Cardiac septum (tissue), 1 donor: ENCODE measurements at regions not wholly inside any gene's neighbourhood (a gene's known extent, or its start where the extent isn't known, plus 50 kb on each side); places are given as distances from the start of the nearest gene placed in this dataset.

Experiments
- DNase-seq: peaks from one replicate; pipeline ENCODE4 v3.0.0-alpha.2; 2020; ENCODE audit warnings: low spot score
- intact Hi-C: fragments of 100-400 bp; cut with DNase I; formaldehyde crosslinking; loops from one replicate; pipeline ENCODE4 v1.14.0; 2022
- donor health status: DM: no; HTN: no; CAD: no.

DNA sequence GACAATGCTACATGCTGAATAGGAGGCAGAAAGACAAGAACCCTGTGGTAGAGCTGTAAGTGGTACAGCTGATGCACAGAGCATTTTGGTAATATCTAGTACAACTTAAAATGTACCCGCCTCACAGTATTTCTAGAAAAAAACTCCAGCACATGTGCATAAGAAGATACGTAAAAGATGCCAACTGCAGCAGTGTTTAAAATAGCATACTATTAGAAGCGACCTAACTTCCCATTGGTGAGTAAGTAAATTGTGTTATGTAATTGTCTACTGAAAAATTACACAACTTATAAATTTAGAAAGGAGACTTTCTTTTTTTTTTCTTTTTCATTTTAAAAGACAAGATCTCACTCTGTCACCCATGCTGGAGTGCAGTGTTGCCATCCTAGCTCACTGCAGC is 114.3 kb upstream of the CAND1 start:
- intact Hi-C loops = no loop called here
- no peak for DNase-seq

DNA sequence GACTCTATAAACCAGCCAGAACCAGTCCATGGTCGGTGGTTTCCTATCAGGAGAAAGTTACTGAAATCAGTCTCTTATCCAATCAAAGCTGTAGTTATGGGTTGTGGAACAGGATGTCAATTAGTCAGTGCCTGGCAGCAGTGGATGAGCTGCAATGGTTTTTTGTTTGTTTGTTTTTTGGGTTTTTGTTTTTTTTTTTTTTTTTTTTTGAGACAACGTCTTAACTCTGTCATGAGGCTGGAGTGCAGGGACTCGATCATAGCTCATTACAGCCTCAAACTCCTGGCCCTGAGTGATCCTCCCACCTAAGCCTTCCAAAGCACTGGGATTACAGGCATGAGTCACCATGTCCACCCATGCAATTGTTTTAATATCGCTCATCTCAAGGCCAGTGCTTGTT is 113.3 kb upstream of the CAND1 start:
- no peak for DNase-seq
- intact Hi-C loops = no loop called here

DNA sequence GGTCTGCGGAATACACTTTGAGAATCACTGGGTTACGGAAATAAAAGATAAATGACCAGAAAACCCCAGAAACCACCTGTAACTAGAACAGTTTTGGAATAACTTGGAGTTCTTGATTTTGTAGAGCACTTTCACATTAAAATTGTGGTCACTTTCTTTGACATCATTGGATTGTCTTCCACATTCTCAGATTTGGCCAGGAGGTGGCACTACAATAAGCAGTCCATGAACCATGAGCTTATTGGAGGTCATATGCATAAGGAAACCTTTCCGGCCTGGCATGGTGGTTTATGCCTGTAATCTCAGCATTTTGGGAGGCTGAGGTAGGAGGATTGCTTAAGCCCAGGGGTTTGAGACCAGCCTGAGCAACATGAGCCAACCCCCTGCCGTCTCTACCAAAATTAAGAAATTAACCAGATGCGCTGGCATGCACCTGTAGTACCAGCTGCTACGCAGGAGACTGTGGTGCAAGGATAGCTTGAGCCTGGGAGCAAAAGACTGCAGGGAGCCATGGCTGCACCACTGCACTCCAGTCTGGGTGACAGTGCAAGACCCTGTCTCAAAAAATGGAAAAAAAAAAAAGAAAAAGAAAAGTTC is 107.7 kb upstream of the CAND1 start:
- intact Hi-C loops = no loop called here
- DNase-seq = no peak

DNA sequence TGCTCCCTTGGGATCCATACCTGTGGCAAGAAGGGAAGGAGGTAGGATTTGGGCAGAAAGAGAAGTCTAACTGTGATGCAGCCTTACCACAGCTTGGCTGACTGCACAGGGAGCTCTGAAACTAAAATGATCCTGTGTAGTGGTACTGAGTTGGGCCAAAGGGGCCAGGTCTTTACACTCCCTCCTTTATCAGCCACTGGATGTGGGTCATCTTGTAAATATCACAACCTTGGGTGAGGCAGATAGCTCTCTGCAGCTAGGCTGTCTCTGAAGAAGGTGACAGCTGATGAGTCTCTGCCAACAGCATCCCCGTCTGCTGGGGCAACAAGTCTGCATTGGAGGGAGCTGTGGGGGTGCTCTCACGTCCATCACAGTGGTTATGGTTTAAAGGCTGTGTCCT is 95.9 kb upstream of the CAND1 start:
- DNase-seq = no peak
- intact Hi-C loops = no loop called here

DNA sequence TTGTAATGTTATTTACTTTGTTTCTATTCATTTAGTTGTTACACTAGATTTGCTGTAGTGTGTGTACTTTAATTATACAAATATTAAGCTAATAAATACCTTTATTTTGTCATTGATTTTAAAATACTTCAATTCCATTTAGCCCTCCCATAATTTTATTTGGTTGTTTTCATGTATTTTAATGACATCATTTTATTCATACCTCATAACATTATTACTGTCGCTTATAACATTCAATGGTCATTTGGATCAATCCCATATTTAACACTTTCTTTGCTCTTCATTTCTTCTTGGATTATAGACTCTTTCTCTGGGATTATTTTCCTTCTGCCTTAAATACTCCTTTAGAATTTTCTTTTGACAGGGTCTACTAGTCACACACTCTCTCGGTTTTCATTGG is 86.6 kb upstream of the CAND1 start:
- DNase-seq = no peak

DNA sequence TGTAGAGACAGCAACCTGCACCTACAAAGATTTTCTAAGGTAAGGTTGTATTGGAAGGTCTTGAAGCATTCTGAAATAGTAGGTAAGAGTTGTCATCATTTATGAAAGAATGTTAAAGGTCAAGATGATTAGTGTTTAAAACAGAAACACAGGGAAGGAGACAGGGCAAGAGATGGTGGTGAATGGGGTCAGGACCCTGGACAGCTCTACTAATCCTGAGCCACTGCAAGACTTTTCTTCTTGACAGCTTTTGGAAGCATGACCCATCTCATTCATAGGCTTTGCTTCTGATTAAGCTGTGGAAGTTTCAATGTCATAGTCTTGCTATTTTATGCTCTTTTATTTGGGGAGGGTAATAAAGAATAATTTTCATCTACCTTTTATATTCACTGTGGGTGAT is 75.5 kb upstream of the CAND1 start:
- intact Hi-C loops = no loop called here
- no peak for DNase-seq

More for the DNA sequence above, 86.6 kb upstream of the CAND1 start:
- intact Hi-C loops = no loop called here

DNA sequence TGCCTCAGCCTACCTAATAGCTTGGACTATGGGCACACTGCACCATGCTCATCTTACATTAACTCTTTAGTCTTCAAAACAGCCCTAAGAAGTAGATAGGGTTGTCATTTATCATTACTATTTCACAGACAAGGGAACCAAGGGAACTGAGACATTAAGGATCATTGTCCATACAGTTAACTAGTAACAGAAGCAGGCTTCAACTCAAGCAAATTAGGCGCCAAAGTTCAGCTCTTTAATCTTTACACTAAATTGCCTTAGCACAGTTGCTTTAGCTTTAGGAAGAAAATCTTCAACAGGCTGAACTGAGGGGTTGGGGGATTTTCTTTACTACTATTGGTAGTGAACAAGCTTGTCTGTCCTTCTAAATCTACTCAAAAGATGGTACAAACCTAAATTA is 68.8 kb upstream of the CAND1 start:
- intact Hi-C loops = no loop called here
- no peak for DNase-seq

DNA sequence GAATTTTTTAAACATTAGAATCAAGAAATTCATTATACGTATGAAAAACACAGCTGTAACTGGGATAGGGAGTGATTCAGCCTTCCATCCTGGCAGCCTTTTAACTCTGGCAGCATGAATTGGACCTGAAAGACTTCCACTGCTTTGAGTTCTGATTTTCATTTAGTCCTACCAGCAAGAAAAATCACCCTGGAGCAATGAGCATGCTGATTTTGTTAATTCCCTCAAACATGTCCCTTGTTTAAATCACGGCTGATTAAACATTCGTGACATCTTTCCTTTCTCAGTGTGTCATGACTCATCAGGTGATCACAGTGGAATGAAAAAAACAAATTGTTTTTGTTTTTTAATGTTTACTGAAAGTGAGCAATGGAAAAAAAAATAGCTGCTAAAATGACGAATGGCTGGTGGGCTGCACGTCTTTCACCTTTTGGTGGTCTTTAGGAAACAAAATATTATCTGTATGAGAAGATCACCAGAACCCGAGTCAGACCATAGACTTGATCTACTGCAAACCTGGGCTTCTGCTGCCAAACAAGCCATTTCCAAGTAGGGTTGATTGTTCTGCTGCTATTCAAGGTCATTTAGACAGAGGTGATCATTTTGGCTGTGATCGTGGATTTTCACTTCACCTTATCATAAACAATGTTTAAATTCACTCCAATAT is 67.0 kb upstream of the CAND1 start:
- DNase-seq = no peak
- intact Hi-C loops = no loop called here

DNA sequence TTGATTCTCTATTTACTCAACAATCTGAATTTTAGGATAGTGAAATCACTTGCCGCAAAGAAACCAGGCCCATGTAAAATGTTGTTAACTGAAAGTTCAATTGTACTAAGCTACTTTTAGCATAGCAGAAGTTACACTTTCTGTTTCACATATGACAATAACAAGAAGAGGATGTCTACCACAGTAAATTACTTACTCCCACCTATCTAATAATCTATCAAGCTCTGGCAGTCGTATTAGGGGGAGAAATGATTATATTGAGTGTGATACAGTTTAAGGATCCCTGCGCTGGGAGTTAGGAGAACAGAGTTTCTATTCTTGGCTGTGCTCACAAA is 66.5 kb upstream of the CAND1 start:
- intact Hi-C loops = no loop called here
- DNase-seq = no peak

DNA sequence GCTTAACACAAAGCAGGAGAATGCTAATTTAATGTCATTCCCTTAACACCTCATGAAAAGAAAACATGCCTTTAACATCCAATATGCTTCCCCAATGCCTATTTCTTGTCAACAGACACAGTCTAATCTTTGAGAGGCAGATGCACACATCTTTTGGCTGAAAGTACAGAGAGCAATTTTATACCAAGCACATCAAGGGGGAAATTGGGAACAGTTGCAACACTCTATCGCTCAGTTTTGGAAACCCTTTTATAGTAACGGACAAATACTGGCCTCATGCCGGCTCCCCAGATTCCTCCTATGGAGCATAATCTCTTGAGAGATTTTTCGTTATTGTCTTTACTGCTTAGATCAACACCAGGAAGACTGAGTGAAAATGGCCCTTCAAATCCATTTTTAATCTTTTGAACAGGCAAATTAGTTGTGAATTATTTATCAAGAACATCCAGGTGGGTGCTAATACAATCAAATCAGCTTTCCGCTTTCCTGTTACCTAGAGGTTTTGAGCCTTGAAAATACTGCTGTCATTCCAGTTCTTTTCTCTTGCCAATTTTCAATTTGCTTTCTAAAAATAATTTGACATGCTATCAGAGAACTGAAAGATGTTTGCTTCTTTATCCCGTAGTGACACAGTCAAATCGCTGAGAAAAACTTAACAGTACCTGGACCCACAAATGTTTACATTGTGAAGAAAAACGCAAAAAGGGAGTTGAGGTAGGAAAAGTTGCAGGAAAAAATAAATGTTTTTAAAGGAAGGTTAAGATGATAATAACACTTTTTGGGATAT is 60.7 kb upstream of the CAND1 start:
- intact Hi-C loops = no loop called here
- no peak for DNase-seq

DNA sequence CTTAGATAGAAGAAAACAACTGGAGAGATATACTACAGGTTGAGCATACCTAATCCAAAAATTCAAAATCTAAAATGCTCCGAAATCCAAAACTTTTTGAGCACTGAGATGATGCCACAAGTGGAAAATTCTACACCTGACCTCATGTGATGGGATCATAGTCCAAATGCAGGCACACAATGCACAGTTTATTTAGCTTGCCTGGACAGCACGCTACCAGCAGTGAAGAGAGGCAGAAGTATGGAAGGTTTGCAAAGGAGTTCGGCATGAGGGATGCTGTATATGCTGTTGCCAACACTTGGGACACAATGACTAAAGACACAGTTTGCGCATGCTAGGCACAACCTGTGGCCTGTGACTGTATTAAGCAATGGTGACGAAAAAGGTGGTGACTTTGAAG is 58.1 kb upstream of the CAND1 start:
- intact Hi-C loops = loop anchor here (10.0 kb wide), 1 partner anchor 186 kb away; no protein-coding TSS in a partner anchor
- no peak for DNase-seq

DNA sequence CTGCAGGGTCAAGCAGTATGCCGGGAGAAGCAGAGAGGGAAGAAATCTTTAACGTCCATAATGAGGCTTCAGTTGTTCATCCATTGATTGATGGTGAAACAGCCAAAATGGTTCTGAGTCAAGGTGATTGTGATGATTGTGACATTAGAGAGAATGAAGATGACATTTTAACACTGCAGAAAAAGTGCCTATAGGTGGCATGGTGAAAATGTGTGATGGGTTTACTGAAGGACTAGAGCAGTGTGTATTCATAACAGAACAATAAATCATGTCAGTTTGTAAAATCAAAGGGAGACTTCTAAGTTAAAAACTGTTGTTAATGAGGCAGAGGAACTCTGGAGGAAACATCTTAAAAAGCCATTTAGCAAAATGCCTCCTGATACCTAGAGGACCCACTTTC is 57.7 kb upstream of the CAND1 start:
- intact Hi-C loops = loop anchor here (10.0 kb wide), 1 partner anchor 187 kb away; no protein-coding TSS in a partner anchor
- DNase-seq = no peak

DNA sequence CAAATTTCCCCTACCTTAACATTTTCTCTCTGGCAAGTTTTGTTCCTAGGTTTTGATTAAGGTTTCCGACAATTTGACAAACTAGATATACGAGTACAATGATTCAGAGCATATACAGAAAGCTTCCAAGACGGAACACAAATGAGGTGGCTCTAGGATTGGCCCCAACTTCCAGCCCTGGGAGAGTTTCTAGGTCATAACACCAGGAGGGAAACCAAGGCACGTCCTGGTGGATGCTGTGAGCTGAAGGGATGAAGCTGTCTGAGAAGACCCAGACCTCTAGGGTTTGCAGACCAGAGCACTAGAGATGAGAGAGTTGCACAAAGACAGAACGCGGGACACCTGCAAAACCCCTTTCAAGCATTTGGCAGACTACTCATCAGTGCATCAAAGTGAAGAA is 51.5 kb upstream of the CAND1 start:
- no peak for DNase-seq
- intact Hi-C loops = loop anchor here (10.0 kb wide), 1 partner anchor 193 kb away; no protein-coding TSS in a partner anchor
